ENCODE measurements at regions not wholly inside any gene's neighbourhood (a gene's known extent, or its start where the extent isn't known, plus 50 kb on each side); places are given as distances from the start of the nearest gene placed in this dataset.

DNA sequence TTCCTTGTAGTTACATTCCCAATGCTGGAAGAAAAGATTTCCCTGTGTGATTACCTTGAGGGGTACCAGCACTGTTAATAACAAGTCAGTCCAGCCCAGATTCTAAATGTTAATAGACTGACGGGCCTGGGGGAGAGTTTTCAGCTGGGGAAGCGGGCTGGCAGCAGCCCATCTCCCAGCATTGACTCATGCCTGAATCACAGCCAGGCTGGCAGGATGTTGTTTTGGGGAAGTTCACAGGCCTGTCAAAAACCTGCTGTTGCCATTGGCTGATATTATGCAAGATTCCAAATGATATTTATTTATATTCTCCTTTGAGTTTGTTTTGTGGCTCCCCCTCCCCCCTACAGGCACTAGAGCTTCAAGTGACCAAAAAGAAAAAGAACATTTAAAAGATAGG, 213.9 kb upstream of the CNR1 start:
- no peak for DNase-seq

GRCh38 chr6:88378639-88379038, 212.5 kb upstream of the CNR1 start:
- DNase-seq, result no peak

- no peak for DNase-seq
These were observed 211.9 kb upstream of the CNR1 start for GRCh38 chr6:88377976-88378568.

DNA sequence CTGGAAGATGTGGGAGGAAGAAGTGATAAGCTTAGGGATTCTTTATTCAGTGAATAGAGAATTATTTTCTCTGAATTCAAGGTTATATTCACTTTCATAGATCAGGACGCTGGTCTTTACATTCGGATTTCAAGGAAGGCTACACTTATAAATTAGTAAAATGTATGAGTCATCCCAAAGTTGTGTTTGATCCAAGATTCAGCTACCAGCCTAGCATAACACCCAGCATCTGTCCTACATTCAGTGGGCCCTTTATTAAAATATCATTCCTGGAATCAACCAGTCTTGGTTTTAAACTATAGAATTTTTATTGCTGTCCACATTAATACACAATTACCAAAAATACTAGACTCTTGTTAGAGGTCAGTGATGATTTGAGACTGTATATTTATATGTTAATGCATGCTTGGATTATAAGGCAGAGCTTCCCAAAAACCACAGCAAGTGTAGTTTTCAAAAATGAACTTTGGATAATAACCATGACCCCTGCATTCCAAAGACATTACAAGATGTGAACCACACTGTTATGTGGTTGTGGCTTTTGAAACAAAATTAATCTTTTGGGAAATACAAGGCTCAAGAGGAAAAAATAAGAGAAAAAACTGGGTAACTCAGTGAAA, 210.7 kb upstream of the CNR1 start:
- no peak for DNase-seq

DNA sequence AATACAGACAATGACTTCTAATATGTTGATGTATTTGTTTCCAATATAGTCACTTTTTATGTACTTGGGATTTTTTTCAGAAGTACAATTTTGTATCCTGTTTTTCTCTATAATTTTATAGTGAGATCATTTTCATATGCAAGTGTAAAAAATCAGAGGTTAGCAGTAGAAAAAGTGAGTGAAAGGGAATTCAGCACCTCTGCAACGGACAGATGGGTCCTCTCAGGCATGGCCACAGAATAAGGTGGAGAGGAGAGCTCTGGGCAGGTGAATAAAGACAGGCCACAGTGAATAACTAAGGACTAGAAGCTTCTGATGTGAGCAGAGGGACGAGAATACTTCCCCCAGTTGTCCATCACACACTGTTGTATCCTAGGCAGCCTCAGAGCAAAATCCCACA, 210.1 kb upstream of the CNR1 start:
- DNase-seq, result no peak

DNA sequence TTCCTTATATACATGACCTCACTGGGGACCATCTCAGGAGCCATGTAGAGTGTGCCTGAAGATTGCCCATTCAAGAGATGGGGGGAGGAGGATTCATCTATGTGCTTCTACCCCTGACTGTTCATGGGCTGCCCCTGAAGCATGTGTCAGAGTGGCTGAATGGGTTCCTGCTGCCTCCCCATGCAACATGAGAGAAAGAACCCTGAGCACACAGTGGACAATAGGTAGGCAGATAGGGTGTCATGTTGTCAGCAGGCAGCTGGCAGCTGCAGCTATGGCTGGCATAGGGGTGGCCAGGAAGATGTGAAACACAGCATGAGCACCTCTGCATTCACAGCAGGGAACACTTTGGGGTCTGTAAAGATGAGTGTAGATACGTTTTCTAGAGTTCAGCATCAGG, 208.4 kb upstream of the CNR1 start:
- no peak for DNase-seq

DNA sequence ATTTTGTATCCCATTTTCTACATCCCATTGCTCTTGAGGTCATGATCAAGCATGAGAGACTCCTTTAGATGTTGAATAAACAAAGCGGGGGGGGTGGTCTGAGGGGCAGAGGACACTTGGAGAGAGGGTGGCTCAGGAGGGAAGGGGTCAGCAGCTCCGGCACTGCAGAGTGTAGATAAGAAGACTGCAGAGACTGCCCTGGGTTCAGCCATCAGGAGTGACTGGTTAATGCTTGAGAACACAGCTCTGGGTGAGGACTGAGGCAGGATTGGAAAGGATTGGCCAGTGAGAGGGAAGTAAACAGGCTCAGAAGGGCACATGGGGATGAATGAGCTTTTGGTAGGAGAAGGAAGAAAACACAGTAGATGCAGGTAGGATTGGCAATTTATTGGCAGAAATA, 205.3 kb upstream of the CNR1 start:
- DNase-seq, result no peak

GRCh38 chr6:88370127-88370710, 204.1 kb upstream of the CNR1 start:
- DNase-seq, result no peak

DNA sequence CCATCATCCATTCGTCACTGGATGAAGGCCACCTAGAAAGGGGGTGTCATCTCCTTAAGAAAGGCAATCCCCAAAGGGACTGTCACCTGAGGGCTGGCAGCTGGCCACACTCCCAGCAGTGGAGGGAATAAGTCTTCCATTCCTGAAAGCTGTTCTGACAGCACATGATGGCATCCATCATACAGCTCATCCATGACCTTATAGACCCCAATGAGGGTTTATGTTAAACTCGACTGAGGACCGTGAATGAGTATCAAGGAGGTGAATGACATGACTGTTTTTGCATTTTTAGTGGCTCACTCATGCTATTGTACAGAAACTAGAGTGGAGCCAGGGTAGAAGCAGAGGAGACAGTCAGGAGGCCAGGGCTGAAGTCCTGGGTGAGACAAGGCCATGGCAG, 203.1 kb upstream of the CNR1 start:
- DNase-seq, result no peak

DNA sequence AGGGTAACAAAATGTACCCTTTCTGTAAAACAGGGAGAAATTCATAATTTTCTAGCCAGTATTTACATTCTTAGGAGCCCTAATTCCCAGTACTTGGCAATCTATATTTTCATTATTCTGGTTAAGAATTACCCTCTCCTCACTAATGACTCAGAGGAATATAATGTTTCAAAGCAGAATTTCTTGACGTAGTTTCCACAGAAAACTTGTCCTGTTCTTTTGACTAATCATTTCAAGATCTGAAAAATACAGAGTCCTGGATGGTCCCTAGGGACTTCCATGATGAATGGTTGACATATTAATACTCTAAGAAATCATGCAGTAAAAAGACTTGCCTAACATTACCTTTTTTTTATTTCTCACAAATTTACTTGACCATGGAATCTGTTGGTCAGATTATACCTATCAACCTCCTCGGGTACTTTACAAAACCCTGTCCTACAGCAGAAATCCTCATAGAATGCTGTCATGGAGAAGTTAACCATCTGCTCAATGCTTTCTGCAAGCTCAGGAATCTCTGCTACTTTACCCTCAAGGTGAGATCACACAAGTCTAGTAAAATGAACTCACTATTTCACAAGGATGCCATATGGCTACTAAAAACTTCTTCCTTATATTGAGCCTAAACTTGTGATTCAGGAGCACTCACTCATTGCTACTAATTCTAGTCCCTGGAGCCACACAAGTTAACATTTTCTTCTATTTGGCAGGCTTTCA, 202.1 kb upstream of the CNR1 start:
- no peak for DNase-seq

DNA sequence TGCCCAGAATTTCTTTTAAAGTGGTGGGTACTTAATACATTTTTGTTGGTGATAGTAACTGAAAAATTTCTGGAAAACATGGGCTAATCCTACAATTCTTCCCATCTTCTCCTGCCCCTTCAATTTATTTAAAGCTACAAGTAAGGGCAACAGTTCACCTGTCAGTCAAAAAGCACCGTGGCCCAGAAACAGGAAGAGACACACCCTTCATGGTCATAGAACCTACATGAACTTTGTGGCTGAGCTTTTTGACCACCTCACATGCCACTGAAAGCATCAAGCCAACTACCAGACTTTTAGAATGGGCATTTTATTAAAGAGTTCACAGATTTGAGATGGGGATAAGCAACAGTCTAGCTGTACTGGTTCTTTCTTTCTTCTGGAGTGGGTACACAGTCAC, 201.1 kb upstream of the CNR1 start:
- DNase-seq, result no peak

DNA sequence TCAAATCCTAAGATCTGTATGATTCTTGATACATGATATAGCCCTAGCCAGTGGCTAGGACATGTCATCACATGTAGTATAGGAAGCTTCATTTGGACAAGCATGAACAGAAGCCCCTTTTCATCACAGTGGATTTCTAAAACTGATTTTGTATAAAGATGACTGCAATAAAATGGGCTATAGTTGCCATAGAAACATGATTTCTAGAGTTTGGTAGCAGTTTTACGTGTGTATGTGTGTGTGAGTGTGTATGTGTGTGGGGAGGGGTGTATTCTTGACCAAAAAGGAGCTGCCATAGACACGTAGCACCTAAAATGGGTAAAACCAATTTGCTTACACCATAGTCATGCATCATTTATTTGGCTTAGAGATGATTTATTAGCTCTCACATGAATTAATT, 200.5 kb upstream of the CNR1 start:
- no peak for DNase-seq

DNA sequence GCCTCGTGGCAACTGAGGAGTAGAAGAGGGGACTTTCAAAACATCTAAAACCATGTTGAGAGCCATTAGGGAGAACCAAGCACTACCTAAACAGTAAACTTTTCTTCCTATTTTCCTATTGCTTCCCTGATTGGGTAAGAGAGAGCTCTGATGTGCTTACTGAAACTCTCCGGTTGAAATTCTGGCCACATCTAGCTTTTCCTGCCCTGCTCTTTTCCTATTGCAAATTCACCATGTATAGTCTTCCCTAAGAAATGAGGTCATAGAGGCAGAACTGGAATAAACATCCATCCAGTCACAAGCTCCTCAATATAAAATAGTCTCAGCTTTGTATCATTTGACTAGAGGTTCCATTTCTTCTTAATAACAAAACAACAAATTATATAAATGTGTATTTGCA, 199.5 kb upstream of the CNR1 start:
- DNase-seq, result no peak

DNA sequence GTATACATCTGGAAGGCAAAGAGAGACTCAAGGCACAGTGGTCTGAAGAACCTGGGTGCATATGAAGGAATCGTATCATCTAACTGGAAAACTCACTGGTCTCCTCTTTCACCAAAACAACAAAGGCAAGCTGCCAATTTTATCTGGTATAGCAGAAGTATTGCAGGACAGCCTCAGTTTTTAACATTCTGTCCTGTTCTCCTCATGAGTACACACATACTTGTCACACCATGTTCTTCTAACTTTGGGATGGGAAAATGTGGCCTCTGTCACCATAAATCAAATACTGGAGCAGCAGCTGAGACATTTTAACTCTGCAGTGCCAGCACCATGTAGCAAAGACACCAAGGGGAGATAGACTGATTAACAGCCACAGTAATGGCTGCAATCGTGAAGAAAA, 199.1 kb upstream of the CNR1 start:
- DNase-seq, result no peak

- DNase-seq, result no peak
These were observed 195.6 kb upstream of the CNR1 start for GRCh38 chr6:88361754-88362153.

GRCh38 chr6:88361298-88361697, 195.2 kb upstream of the CNR1 start:
- no peak for DNase-seq

DNA sequence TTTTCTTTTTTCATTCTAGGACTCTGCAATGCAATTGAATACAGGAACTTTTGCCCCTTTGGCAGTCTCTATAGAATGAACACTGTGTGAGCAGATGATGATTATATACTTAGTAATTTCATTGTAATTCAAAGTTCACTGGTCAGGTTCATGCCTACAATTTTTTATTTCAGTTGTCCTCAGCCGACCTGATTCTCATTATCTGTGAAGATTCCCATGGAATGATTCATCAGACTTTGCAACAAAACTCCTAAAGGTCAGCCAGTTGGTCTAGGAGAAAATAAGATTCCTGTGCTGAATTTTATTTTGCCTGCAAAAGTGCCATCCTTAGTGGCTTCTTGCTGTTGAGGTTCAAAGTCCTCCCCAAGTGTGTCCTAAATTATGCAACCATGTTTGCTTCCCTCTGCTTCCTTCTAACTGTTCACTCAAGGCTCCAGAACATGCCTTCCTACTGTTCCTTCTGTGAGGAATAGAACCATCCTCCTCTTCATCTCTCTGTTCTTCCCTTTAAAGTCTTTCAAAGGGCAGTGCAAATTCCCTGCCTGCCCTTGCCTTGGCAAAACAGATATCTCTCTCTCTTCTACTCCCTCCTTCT, 194.2 kb upstream of the CNR1 start:
- DNase-seq, result no peak

GRCh38 chr6:88359530-88360202, 193.5 kb upstream of the CNR1 start:
- no peak for DNase-seq

GRCh38 chr6:88358846-88359245, 192.7 kb upstream of the CNR1 start:
- no peak for DNase-seq

DNA sequence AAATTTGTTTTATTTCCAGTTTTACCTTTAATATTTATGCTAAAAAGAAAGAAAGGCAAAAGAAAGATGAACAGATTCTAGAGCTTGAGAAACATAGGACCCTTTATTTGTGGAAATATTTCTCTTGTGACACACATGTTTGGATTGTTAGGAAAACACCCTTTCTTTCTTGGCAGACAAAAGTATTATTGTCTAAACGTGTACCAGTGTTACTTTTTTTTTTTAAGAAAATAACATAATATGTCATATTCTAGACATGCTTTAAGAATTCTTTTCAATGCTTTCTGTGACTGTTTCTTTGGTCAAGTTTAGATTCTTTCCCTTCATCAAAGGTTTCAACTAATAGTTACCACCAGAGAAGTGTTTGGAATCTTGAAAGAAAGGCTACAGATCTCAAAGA, 183.4 kb upstream of the CNR1 start:
- no peak for DNase-seq

GRCh38 chr6:88342336-88342735, 176.2 kb upstream of the CNR1 start:
- DNase-seq, result no peak

DNA sequence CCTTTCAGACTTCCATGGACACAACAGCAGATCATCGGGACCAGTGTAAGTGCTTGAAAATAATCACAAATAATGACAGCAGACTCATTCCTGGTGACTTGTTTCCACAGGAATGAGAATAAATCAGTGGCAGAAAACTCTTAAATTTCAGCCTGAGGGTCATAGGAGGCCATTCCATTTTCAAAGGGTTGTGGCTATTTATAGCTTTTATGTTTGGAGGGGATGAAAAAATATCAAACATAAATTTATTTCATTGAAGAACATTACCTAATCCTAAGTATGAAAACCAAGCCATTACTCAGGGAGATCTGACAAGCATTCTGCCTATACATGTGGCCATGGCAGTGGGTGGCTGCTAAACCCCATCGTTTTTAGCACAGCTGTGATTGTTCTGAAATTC, 173.6 kb upstream of the CNR1 start:
- DNase-seq, result no peak

GRCh38 chr6:88321306-88321705, 155.2 kb upstream of the CNR1 start:
- no peak for DNase-seq

All from left kidney (tissue), 1 donor.